GM23338 (cell line): ENCODE measurements at regions not wholly inside any gene's neighbourhood (a gene's known extent, or its start where the extent isn't known, plus 50 kb on each side); places are given as distances from the start of the nearest gene placed in this dataset.

Source experiments
- ATAC-seq: fragments of 200-7000 bp; cut with Tn5 transposase; 3 replicates; pipeline ENCODE4 v1.9.1; 2020
- DNase-seq: peaks from one replicate; pipeline ENCODE4 v3.0.0-alpha.2; 2015; ENCODE audit warnings: low spot score
- H2AFZ ChIP-seq: fragments of 200-600 bp; sonication (generic); 2 replicates; pipeline ENCODE4 v1.8.0; 2016; ENCODE audit warnings: antibody characterized with exemption, mild to moderate bottlenecking, moderate library complexity
- H3F3A ChIP-seq: fragments of 200-600 bp; sonication (generic); replicated peaks from 2 replicates; pipeline ENCODE4 v1.8.0; 2017; ENCODE audit warnings: antibody characterized with exemption, mixed run types, low read depth
- H3K27ac ChIP-seq: fragments of 200-600 bp; sonication (generic); 2 replicates; pipeline ENCODE4 v1.6.1; 2016; ENCODE audit warnings: low read depth
- H3K27me3 ChIP-seq: fragments of 200-600 bp; sonication (generic); 2 replicates; pipeline ENCODE4 v1.8.0; 2016; ENCODE audit warnings: mild to moderate bottlenecking, mixed run types, moderate library complexity; ENCODE audit not compliant: insufficient read depth
- H3K36me3 ChIP-seq: fragments of 200-600 bp; sonication (generic); 2 replicates; pipeline ENCODE4 v1.8.0; 2016; ENCODE audit warnings: mild to moderate bottlenecking; ENCODE audit not compliant: insufficient read depth
- H3K4me1 ChIP-seq: fragments of 200-600 bp; sonication (generic); 2 replicates; pipeline ENCODE4 v1.8.0; 2016; ENCODE audit warnings: mild to moderate bottlenecking, moderate library complexity; ENCODE audit not compliant: insufficient read depth
- H3K4me2 ChIP-seq: fragments of 200-600 bp; sonication (generic); 2 replicates; pipeline ENCODE4 v1.7.1; 2017; ENCODE audit warnings: mixed run types
- H3K4me3 ChIP-seq: fragments of 200-600 bp; sonication (generic); 2 replicates; pipeline ENCODE4 v1.6.1; 2016; ENCODE audit warnings: mixed run types
- H3K79me2 ChIP-seq: fragments of 200-600 bp; sonication (generic); replicated peaks from 2 replicates; pipeline ENCODE4 v1.8.0; 2017; ENCODE audit warnings: mild to moderate bottlenecking; ENCODE audit not compliant: insufficient read depth
- H3K9me2 ChIP-seq: fragments of 200-600 bp; sonication (generic); 2 replicates; pipeline ENCODE4 v1.8.0; 2017; ENCODE audit not compliant: insufficient read depth
- H4K20me1 ChIP-seq: fragments of 200-600 bp; sonication (generic); replicated peaks from 2 replicates; pipeline ENCODE4 v1.8.0; 2017; ENCODE audit warnings: mild to moderate bottlenecking; ENCODE audit not compliant: insufficient read depth
- H3K27ac Mint-ChIP-seq: 2 replicates; pipeline ENCODE4 v1.8.0; 2020; ENCODE audit warnings: inconsistent platforms, mild to moderate bottlenecking, moderate library complexity, mixed read lengths
- H3K27me3 Mint-ChIP-seq: 3 replicates; pipeline ENCODE4 v1.8.0; 2022; ENCODE audit warnings: low read depth, mild to moderate bottlenecking, moderate library complexity, mixed read lengths, inconsistent platforms; ENCODE audit not compliant: insufficient read depth, poor library complexity
- H3K36me3 Mint-ChIP-seq: 3 replicates; pipeline ENCODE4 v1.8.0; 2021; ENCODE audit warnings: low read depth, mild to moderate bottlenecking, inconsistent platforms, moderate library complexity, mixed read lengths
- H3K4me1 Mint-ChIP-seq: 3 replicates; pipeline ENCODE4 v1.8.0; 2020; ENCODE audit warnings: mild to moderate bottlenecking, inconsistent platforms, mixed read lengths
- H3K4me3 Mint-ChIP-seq: 3 replicates; pipeline ENCODE4 v1.8.0; 2021; ENCODE audit warnings: moderate library complexity, mild to moderate bottlenecking, inconsistent platforms, mixed read lengths
- H3K9me3 Mint-ChIP-seq: 3 replicates; pipeline ENCODE4 v1.8.0; 2020; ENCODE audit warnings: moderate library complexity, mild to moderate bottlenecking, inconsistent platforms, mixed read lengths
- CREB1 ChIP-seq: fragments of 250-450 bp; sonication (Bioruptor Pico); IDR thresholded peaks from 2 replicates; pipeline ENCODE4 v1.5.0; 2020; ENCODE audit warnings: low read depth, mild to moderate bottlenecking, moderate library complexity
- EZH2 ChIP-seq: fragments of 200-600 bp; sonication (generic); IDR thresholded peaks from one replicate; pipeline ENCODE4 v1.8.0; 2017; ENCODE audit warnings: antibody characterized with exemption, mild to moderate bottlenecking, low read depth; ENCODE audit not compliant: unreplicated experiment
- EZH2phosphoT487 ChIP-seq: fragments of 200-600 bp; sonication (generic); IDR thresholded peaks from one replicate; pipeline ENCODE4 v1.8.1; 2018; ENCODE audit warnings: antibody characterized with exemption; ENCODE audit not compliant: unreplicated experiment
- JUNB ChIP-seq: IDR thresholded peaks from one replicate; pipeline ENCODE4 v1.6.1; 2016; ENCODE audit warnings: antibody characterized with exemption; ENCODE audit not compliant: unreplicated experiment
- NANOG ChIP-seq: IDR thresholded peaks from 2 replicates; pipeline ENCODE4 v1.6.1; 2016; ENCODE audit warnings: antibody characterized with exemption, borderline replicate concordance
- STAT1 ChIP-seq: IDR thresholded peaks from one replicate; pipeline ENCODE4 v1.6.1; 2016; ENCODE audit warnings: antibody characterized with exemption; ENCODE audit not compliant: unreplicated experiment
- ZNF114 ChIP-seq: fragments of 250-450 bp; sonication (Bioruptor Pico); IDR thresholded peaks from 2 replicates; pipeline ENCODE4 v1.5.0; 2020; ENCODE audit warnings: mild to moderate bottlenecking, moderate library complexity
- ZNF331 ChIP-seq: fragments of 250-450 bp; sonication (Bioruptor Pico); IDR thresholded peaks from 2 replicates; pipeline ENCODE4 v1.5.0; 2020; ENCODE audit warnings: low read depth, mild to moderate bottlenecking, moderate library complexity
- ZNF462 ChIP-seq: fragments of 250-450 bp; sonication (Bioruptor Pico); IDR thresholded peaks from 2 replicates; pipeline ENCODE4 v1.5.0; 2020; ENCODE audit warnings: mild to moderate bottlenecking, moderate library complexity
- TF ChIP-seq, protein P1 (sequence below), 2 experiments: fragments of 200-600 bp in 1 of 2; sonication (generic) in 1 of 2; conservative IDR thresholded peaks; 2 replicates each; pipeline versions ENCODE4 v1.5.1 to v1.6.1; 2016 to 2017; ENCODE audit warnings: antibody characterized with exemption in 2 of 2, low read depth in 2 of 2, mild to moderate bottlenecking in 2 of 2, moderate library complexity in 1 of 2
- TF ChIP-seq, protein P2 (sequence below): IDR thresholded peaks from one replicate; pipeline ENCODE4 v1.6.1; 2018; ENCODE audit warnings: antibody characterized with exemption; ENCODE audit not compliant: unreplicated experiment

DNA sequence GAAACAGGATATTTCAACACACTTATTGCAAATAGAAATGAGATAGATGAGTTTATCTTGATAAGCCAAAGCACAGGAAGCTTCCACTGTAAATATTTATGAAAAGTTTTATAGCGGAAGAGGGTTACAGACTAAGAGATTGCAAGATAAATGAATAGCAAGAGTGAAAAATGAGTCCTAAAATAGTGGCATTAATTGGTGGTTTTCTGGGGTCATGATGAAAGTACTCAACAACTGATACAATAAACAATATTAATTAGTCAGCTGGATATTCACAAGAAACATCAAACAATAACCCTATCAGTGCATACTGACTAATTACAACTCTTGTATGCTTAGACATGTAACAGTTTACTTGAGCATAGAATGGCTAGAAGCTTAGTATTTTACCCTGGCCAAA, 154.8 kb upstream of the CHODL start:
- Histone ChIP-seq H4K20me1 (no peaks in the 10 kb centered on the region), H3K4me3 (no peak overlapping the region), H3K36me3 (no peaks in the 10 kb centered on the region), H3K79me2 (no peaks in the 10 kb centered on the region), H3K27me3 (no peaks in the 10 kb centered on the region), H3K4me1 (no peaks in the 10 kb centered on the region), H3K9me2 (no peaks in the 10 kb centered on the region; the same call in 1 of the 2 replicates), H3K4me2 (no peak overlapping the region), H3F3A (no peaks in the 10 kb centered on the region), H2AFZ (no peak overlapping the region), H3K27ac (no peak overlapping the region)
- no peak overlapping the region for H3K4me3 Mint-ChIP-seq
- H3K36me3 Mint-ChIP-seq = peaks cover 4% of the 10 kb centered on the region; the same call in 2 of the 3 replicates
- H3K4me1 Mint-ChIP-seq = no peaks in the 10 kb centered on the region; the same call in 2 of the 3 replicates
- no peak for DNase-seq
- H3K27me3 Mint-ChIP-seq = peaks cover 4% of the 10 kb centered on the region
- no peak for TF ChIP-seq EZH2phosphoT487
- TF ChIP-seq, protein P1, sequence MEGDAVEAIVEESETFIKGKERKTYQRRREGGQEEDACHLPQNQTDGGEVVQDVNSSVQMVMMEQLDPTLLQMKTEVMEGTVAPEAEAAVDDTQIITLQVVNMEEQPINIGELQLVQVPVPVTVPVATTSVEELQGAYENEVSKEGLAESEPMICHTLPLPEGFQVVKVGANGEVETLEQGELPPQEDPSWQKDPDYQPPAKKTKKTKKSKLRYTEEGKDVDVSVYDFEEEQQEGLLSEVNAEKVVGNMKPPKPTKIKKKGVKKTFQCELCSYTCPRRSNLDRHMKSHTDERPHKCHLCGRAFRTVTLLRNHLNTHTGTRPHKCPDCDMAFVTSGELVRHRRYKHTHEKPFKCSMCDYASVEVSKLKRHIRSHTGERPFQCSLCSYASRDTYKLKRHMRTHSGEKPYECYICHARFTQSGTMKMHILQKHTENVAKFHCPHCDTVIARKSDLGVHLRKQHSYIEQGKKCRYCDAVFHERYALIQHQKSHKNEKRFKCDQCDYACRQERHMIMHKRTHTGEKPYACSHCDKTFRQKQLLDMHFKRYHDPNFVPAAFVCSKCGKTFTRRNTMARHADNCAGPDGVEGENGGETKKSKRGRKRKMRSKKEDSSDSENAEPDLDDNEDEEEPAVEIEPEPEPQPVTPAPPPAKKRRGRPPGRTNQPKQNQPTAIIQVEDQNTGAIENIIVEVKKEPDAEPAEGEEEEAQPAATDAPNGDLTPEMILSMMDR (conservative IDR thresholded peaks at IDR 0.05; ENCODE audit: low read depth in 2 of 2) = no peak
- TF ChIP-seq EZH2 = no peak
- TF ChIP-seq JUNB = no peak
- no peak for TF ChIP-seq ZNF462 (CRISPR knock-in tag)
- TF ChIP-seq ZNF114 (CRISPR knock-in tag) = no peak
- no peak for TF ChIP-seq STAT1
- TF ChIP-seq CREB1 (CRISPR knock-in tag) = no peak
- TF ChIP-seq, protein P2, sequence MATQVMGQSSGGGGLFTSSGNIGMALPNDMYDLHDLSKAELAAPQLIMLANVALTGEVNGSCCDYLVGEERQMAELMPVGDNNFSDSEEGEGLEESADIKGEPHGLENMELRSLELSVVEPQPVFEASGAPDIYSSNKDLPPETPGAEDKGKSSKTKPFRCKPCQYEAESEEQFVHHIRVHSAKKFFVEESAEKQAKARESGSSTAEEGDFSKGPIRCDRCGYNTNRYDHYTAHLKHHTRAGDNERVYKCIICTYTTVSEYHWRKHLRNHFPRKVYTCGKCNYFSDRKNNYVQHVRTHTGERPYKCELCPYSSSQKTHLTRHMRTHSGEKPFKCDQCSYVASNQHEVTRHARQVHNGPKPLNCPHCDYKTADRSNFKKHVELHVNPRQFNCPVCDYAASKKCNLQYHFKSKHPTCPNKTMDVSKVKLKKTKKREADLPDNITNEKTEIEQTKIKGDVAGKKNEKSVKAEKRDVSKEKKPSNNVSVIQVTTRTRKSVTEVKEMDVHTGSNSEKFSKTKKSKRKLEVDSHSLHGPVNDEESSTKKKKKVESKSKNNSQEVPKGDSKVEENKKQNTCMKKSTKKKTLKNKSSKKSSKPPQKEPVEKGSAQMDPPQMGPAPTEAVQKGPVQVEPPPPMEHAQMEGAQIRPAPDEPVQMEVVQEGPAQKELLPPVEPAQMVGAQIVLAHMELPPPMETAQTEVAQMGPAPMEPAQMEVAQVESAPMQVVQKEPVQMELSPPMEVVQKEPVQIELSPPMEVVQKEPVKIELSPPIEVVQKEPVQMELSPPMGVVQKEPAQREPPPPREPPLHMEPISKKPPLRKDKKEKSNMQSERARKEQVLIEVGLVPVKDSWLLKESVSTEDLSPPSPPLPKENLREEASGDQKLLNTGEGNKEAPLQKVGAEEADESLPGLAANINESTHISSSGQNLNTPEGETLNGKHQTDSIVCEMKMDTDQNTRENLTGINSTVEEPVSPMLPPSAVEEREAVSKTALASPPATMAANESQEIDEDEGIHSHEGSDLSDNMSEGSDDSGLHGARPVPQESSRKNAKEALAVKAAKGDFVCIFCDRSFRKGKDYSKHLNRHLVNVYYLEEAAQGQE = no peak
- no peak for TF ChIP-seq ZNF331 (CRISPR knock-in tag)
- no peak for TF ChIP-seq NANOG
- peaks cover 13% of the 10 kb centered on the region for H3K9me3 Mint-ChIP-seq
- no peak for ATAC-seq
- H3K27ac Mint-ChIP-seq = no peak overlapping the region
